HepG2 (cell line): ENCODE measurements at regions not wholly inside any gene's neighbourhood (a gene's known extent, or its start where the extent isn't known, plus 50 kb on each side); places are given as distances from the start of the nearest gene placed in this dataset.
A peak's percentile ranks its signal among the peaks of the same experiment; 100 is the strongest.
"Not testable (repeated sequence)": the region's sequence is repeated elsewhere in the genome, so short reads cannot be mapped to it uniquely, and the experiment has no call there.

Experiments
- ATAC-seq: fragments of 200-7000 bp; cut with Tn5 transposase; 3 replicates; pipeline ENCODE4 v1.9.1; 2020; ENCODE audit warnings: mild to moderate bottlenecking, moderate library complexity
- BruUV-seq: library from RNA; stranded (reverse); fragments of 400-500 nt; replicated peaks from 2 replicates; lab custom pipeline; 2021; lab: Mats Ljungman, UMichigan
- CTCF ChIA-PET: fragments of 300-600 bp; formaldehyde crosslinking; extraction: SDS; loops from one replicate; lab custom pipeline; 2021; ENCODE audit warnings: low total read pairs, inconsistent platforms, low intra/inter-chr PET ratio; lab: Yijun Ruan, JAX
- POLR2A ChIA-PET: fragments of 350-600 bp; sonication (Branson Sonifier 250); formaldehyde crosslinking; loops from one replicate; lab custom pipeline; 2020; ENCODE audit warnings: antibody characterized with exemption, inconsistent platforms; lab: Yijun Ruan, JAX
- DNase-seq: peaks from one replicate; pipeline ENCODE4 v3.0.0-alpha.2; 2015; ENCODE audit warnings: low spot score
- FAIRE-seq: peaks from 3 replicates; lab custom pipeline; 2011; peaks lifted over from hg19 to GRCh38; lab: Jason Lieb, UNC
- H2AFZ ChIP-seq: one replicate; pipeline ENCODE4 v1.6.1; 2011; ENCODE audit warnings: low read length, inconsistent platforms
- H3K27ac ChIP-seq: fragments of 300-600 bp; 3 replicates; pipeline ENCODE4 v1.8.0; 2011; ENCODE audit warnings: mixed run types, mild to moderate bottlenecking, mixed read lengths, low read length, inconsistent platforms; ENCODE audit not compliant: insufficient read depth; ENCODE audit errors: extremely low read length
- H3K27me3 ChIP-seq, 2 experiments: fragments of 200-600 bp in 1 of 2; 2 replicates in 1 of 2; 3 replicates in 1 of 2; pipeline versions ENCODE4 v1.6.0 to v1.8.0; 2011; ENCODE audit warnings: low read length in 2 of 2, mild to moderate bottlenecking in 2 of 2, moderate library complexity in 2 of 2, inconsistent platforms in 1 of 2; ENCODE audit not compliant: insufficient read depth in 2 of 2, control insufficient read depth in 1 of 2
- H3K36me3 ChIP-seq, 2 experiments: fragments of 200-600 bp in 1 of 2; replicated peaks in 1 of 2; 2 replicates in 1 of 2; 3 replicates in 1 of 2; pipeline versions ENCODE4 v1.5.1 to v1.8.0; 2011; ENCODE audit warnings: low read length in 2 of 2, inconsistent platforms in 1 of 2; ENCODE audit not compliant: insufficient read depth in 2 of 2, control insufficient read depth in 1 of 2
- H3K4me1 ChIP-seq: 2 replicates; pipeline ENCODE4 v1.5.1; 2012; ENCODE audit warnings: low read length, inconsistent platforms; ENCODE audit not compliant: insufficient read depth
- H3K4me2 ChIP-seq: 2 replicates; pipeline ENCODE4 v1.6.0; 2011; ENCODE audit warnings: low read depth, low read length, inconsistent platforms
- H3K4me3 ChIP-seq, 3 experiments: fragments of 200-600 bp in 1 of 3; sonication (generic), shearing (Covaris generic) in 1 of 3; replicated peaks in 1 of 3; 2 replicates each; pipeline ENCODE4 v1.5.1; 2011 to 2016; ENCODE audit warnings: low read length in 3 of 3, inconsistent platforms in 2 of 3, low read depth in 2 of 3, mild to moderate bottlenecking in 2 of 3, control low read depth in 1 of 3, mixed read lengths in 1 of 3; ENCODE audit not compliant: insufficient read depth in 1 of 3
- H3K79me2 ChIP-seq: one replicate; pipeline ENCODE4 v1.6.1; 2011; ENCODE audit warnings: low read length, inconsistent platforms; ENCODE audit not compliant: insufficient read depth
- H3K9ac ChIP-seq: 2 replicates; pipeline ENCODE4 v1.6.0; 2011; ENCODE audit warnings: mild to moderate bottlenecking, low read depth, low read length, inconsistent platforms; ENCODE audit not compliant: insufficient read depth
- H3K9me3 ChIP-seq: 2 replicates; pipeline ENCODE4 v1.5.1; 2012; ENCODE audit warnings: mild to moderate bottlenecking, low read length
- H4K20me1 ChIP-seq: 2 replicates; pipeline ENCODE4 v1.6.0; 2011; ENCODE audit warnings: inconsistent platforms, mild to moderate bottlenecking, low read length, moderate library complexity; ENCODE audit not compliant: insufficient read depth
- AHDC1 ChIP-seq: sonication (generic); formaldehyde crosslinking; IDR thresholded peaks from 2 replicates; pipeline ENCODE4 v1.5.1; 2020; ENCODE audit warnings: mild to moderate bottlenecking, missing genetic modification reagents, borderline replicate concordance
- ATF2 ChIP-seq: sonication (generic); formaldehyde crosslinking; IDR thresholded peaks from 2 replicates; pipeline ENCODE4 v1.4.0; 2020; ENCODE audit warnings: missing genetic modification reagents
- CEBPG ChIP-seq: IDR thresholded peaks from 2 replicates; pipeline ENCODE4 v1.6.1; 2016
- FOXP1 ChIP-seq, 2 experiments: fragments of 450-650 bp in 1 of 2; IDR thresholded peaks; 2 replicates each; pipeline ENCODE4 v1.6.1; 2017 to 2018; ENCODE audit warnings: antibody characterized with exemption in 1 of 2
- HMG20A ChIP-seq: IDR thresholded peaks from 2 replicates; pipeline ENCODE4 v1.6.1; 2016; ENCODE audit warnings: borderline replicate concordance
- MIXL1 ChIP-seq: IDR thresholded peaks from 2 replicates; pipeline ENCODE4 v1.6.1; 2016
- PAXIP1 ChIP-seq: sonication (generic); formaldehyde crosslinking; conservative IDR thresholded peaks from 2 replicates; pipeline ENCODE4 v1.4.0; 2020; ENCODE audit warnings: mild to moderate bottlenecking, missing genetic modification reagents, moderate library complexity
- RXRB ChIP-seq: IDR thresholded peaks from 2 replicates; pipeline ENCODE4 v1.6.1; 2016; ENCODE audit warnings: borderline replicate concordance, missing genetic modification reagents, missing compliant biosample characterization
- SOX13 ChIP-seq, 3 experiments: fragments of 450-650 bp in 1 of 3; sonication (generic) in 1 of 3; formaldehyde crosslinking in 1 of 3; IDR thresholded peaks in 2 of 3; conservative IDR thresholded peaks in 1 of 3; 2 replicates each; pipeline versions ENCODE4 v1.5.0 to v1.6.1; 2016 to 2020; ENCODE audit warnings: antibody characterized with exemption in 1 of 3, mild to moderate bottlenecking in 1 of 3, missing compliant biosample characterization in 1 of 3, missing genetic modification reagents in 1 of 3, moderate library complexity in 1 of 3
- SOX6 ChIP-seq, 2 experiments: fragments of 450-650 bp in 1 of 2; sonication (generic) in 1 of 2; formaldehyde crosslinking in 1 of 2; IDR thresholded peaks; 2 replicates each; pipeline versions ENCODE4 v1.4.0 to v1.6.1; 2017 to 2020; ENCODE audit warnings: antibody characterized with exemption in 1 of 2, mild to moderate bottlenecking in 1 of 2, missing genetic modification reagents in 1 of 2
- ZMYM4 ChIP-seq: sonication (generic); formaldehyde crosslinking; IDR thresholded peaks from 2 replicates; pipeline ENCODE4 v1.8.1; 2023; ENCODE audit warnings: mild to moderate bottlenecking, missing genetic modification reagents
- ZNF225 ChIP-seq: sonication (generic); formaldehyde crosslinking; IDR thresholded peaks from 2 replicates; pipeline ENCODE4 v1.4.0; 2020; ENCODE audit warnings: mild to moderate bottlenecking, missing genetic modification reagents
- WGBS: methylation state at CpG from one replicate; pipeline ENCODE4 v1.1.6; 2017; ENCODE audit warnings: low lambda C conversion rate; 5-methylcytosine and 5-hydroxymethylcytosine counted together
- in situ Hi-C: cut with HindIII; loops from 2 replicates; pipeline ENCODE4 v1.10.0; 2017; ENCODE audit warnings: low pct_unique_long_range_greater_than_20kb; ENCODE audit not compliant: extremely low pct_ligation_motif_present
- intact Hi-C: fragments of 100-400 bp; cut with micrococcal nuclease; formaldehyde crosslinking; loops from one replicate; pipeline ENCODE4 v1.10.0; 2022; ENCODE audit not compliant: unreplicated experiment

GRCh38 chr3:82157952-82158351 is 396.5 kb upstream of the GBE1 start (continued):
- TF ChIP-seq ATF2 (CRISPR knock-in tag) = no peak
- TF ChIP-seq ZNF225 (CRISPR knock-in tag) = no peak

- DNase-seq (peak; percentile 77), ATAC-seq (peak; percentile 97)
- H3K9me3 ChIP-seq; H3K79me2 ChIP-seq; FAIRE-seq; intact Hi-C loops; in situ Hi-C loops; H2AFZ ChIP-seq; CTCF ChIA-PET; BruUV-seq; POLR2A ChIA-PET; H3K9ac ChIP-seq; H4K20me1 ChIP-seq; H3K36me3 ChIP-seq; H3K27me3 ChIP-seq; TF ChIP-seq FOXP1, SOX6, SOX13 (IDR thresholded peaks at IDR 0.05): not testable (repeated sequence)
- Histone ChIP-seq H3K4me1 (peaks cover 16% of the 10 kb centered on the region), H3K4me3 (peak overlapping the region in 1 of 3 experiments; percentile 21; a peak in 2 of 6 replicates), H3K27ac (peak overlapping the region; percentile 50), H3K4me2 (peak overlapping the region; percentile 19; the same call in 1 of the 2 replicates)
- 0% methylated on average over 1 of the region's 1 CpG for WGBS
- peak; percentile 47; the same call in 1 of the 2 replicates for TF ChIP-seq AHDC1 (CRISPR knock-in tag)
- TF ChIP-seq ZMYM4 (CRISPR knock-in tag) = peak; percentile 24; the same call in 1 of the 2 replicates
- TF ChIP-seq FOXP1 (CRISPR knock-in tag; IDR thresholded peaks at IDR 0.05) = peak; percentile 34; the same call in 1 of the 2 replicates
- TF ChIP-seq MIXL1 (CRISPR knock-in tag) = peak; percentile 61; the same call in 1 of the 2 replicates
- peak; percentile 82 for TF ChIP-seq SOX6 (CRISPR knock-in tag; IDR thresholded peaks at IDR 0.05)
- peak; percentile 27; the same call in 1 of the 2 replicates for TF ChIP-seq HMG20A (CRISPR knock-in tag)
- TF ChIP-seq CEBPG = 0 out of 2 replicates have a peak, but pooled peaks have one; percentile 6
- peak in 1 of 2 experiments; percentile 88; a peak in 2 of 4 replicates for TF ChIP-seq SOX13 (CRISPR knock-in tag; conservative IDR thresholded peaks at IDR 0.05 in 1 of 2, IDR thresholded peaks at IDR 0.05 in 1 of 2)
- peak; percentile 25; the same call in 1 of the 2 replicates for TF ChIP-seq RXRB
- peak; percentile 65 for TF ChIP-seq PAXIP1 (CRISPR knock-in tag)
Measured at GRCh38 chr3:82153892-82154291, 392.4 kb upstream of the GBE1 start.
